ENCODE measurements at regions not wholly inside any gene's neighbourhood (a gene's known extent, or its start where the extent isn't known, plus 50 kb on each side); places are given as distances from the start of the nearest gene placed in this dataset.

GRCh38 chr3:95272166-95272565 lies 1209.3 kb downstream of the NSUN3 start:
- no peak for TF ChIP-seq CTCF (IDR thresholded peaks at IDR 0.05; ENCODE audit: borderline replicate concordance, extremely low read depth, low read length, poor library complexity, severe bottlenecking)
- TF ChIP-seq EZH2 (IDR thresholded peaks at IDR 0.05; ENCODE audit: borderline replicate concordance, low read depth, low read length, severe bottlenecking) = no peak

All from DND-41 (cell line).